NB4 (cell line): ENCODE measurements at regions not wholly inside any gene's neighbourhood (a gene's known extent, or its start where the extent isn't known, plus 50 kb on each side); places are given as distances from the start of the nearest gene placed in this dataset.

Experiments used
- POLR2A ChIP-seq: IDR thresholded peaks from 2 replicates; pipeline ENCODE4 v1.6.1; 2011; ENCODE audit warnings: mild to moderate bottlenecking; ENCODE audit not compliant: insufficient read length; ENCODE audit errors: extremely low read depth
- TF ChIP-seq, protein P1 (sequence below): IDR thresholded peaks from one replicate; pipeline ENCODE4 v1.5.1; 2012; ENCODE audit warnings: low read depth, low read length

DNA sequence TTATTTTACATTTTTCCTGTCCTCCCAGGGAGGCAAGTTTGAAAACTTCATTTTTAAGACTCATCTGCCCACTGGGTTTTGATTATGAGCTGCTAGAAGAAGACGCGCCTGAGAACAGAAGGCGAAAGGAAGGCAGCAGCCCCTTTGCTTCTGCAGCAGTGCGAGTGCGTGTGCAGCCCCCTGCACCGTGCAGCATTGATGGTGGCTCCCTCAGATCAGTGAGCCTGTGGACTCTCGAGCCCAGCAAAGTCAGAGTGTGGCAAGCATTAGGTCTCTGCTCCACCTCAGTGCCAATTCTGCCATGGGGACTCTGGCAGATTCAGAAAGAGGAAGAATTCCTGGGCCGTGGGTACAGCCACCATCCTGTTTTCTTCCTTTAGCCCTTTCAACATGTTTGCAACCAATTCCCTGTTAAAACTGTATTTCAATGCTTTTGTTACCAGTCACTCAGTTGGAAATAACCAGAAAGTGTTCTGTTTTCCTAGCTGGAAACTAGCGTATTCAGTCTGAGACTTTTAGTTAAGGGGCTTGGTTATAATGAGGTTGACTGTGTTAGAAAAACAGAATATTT, 134.8 kb upstream of the OGFRL1 start:
- TF ChIP-seq, protein P1, sequence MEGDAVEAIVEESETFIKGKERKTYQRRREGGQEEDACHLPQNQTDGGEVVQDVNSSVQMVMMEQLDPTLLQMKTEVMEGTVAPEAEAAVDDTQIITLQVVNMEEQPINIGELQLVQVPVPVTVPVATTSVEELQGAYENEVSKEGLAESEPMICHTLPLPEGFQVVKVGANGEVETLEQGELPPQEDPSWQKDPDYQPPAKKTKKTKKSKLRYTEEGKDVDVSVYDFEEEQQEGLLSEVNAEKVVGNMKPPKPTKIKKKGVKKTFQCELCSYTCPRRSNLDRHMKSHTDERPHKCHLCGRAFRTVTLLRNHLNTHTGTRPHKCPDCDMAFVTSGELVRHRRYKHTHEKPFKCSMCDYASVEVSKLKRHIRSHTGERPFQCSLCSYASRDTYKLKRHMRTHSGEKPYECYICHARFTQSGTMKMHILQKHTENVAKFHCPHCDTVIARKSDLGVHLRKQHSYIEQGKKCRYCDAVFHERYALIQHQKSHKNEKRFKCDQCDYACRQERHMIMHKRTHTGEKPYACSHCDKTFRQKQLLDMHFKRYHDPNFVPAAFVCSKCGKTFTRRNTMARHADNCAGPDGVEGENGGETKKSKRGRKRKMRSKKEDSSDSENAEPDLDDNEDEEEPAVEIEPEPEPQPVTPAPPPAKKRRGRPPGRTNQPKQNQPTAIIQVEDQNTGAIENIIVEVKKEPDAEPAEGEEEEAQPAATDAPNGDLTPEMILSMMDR, result no peak
- TF ChIP-seq POLR2A, result no peak
